ENCODE measurements at regions not wholly inside any gene's neighbourhood (a gene's known extent, or its start where the extent isn't known, plus 50 kb on each side); places are given as distances from the start of the nearest gene placed in this dataset.

GRCh38 chr17:13921841-13922776 is 147.2 kb upstream of the COX10 start:
- H3K27ac ChIP-seq (replicated peaks), result no peak overlapping the region
- H3K4me1 ChIP-seq, result no peaks in the 10 kb centered on the region
- no peak for DNase-seq
- H3K4me3 ChIP-seq, result no peak overlapping the region
- no peaks in the 10 kb centered on the region for H3K9me3 ChIP-seq (replicated peaks)
- TF ChIP-seq, protein P1, sequence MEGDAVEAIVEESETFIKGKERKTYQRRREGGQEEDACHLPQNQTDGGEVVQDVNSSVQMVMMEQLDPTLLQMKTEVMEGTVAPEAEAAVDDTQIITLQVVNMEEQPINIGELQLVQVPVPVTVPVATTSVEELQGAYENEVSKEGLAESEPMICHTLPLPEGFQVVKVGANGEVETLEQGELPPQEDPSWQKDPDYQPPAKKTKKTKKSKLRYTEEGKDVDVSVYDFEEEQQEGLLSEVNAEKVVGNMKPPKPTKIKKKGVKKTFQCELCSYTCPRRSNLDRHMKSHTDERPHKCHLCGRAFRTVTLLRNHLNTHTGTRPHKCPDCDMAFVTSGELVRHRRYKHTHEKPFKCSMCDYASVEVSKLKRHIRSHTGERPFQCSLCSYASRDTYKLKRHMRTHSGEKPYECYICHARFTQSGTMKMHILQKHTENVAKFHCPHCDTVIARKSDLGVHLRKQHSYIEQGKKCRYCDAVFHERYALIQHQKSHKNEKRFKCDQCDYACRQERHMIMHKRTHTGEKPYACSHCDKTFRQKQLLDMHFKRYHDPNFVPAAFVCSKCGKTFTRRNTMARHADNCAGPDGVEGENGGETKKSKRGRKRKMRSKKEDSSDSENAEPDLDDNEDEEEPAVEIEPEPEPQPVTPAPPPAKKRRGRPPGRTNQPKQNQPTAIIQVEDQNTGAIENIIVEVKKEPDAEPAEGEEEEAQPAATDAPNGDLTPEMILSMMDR (IDR thresholded peaks at IDR 0.05; ENCODE audit: borderline replicate concordance), result no peak
- no peaks in the 10 kb centered on the region for H3K36me3 ChIP-seq
- no peaks in the 10 kb centered on the region for H3K27me3 ChIP-seq (ENCODE audit: low read depth)
- intact Hi-C loops (cut with micrococcal nuclease), result no loop called here

- H3K36me3 ChIP-seq, result no peaks in the 10 kb centered on the region
- no peaks in the 10 kb centered on the region for H3K9me3 ChIP-seq (replicated peaks)
- intact Hi-C loops (cut with micrococcal nuclease), result no loop called here
- TF ChIP-seq, protein P1 (IDR thresholded peaks at IDR 0.05; ENCODE audit: borderline replicate concordance), result no peak
- no peaks in the 10 kb centered on the region for H3K4me1 ChIP-seq
- no peak for DNase-seq
- H3K27ac ChIP-seq (replicated peaks), result no peak overlapping the region
- no peaks in the 10 kb centered on the region for H3K27me3 ChIP-seq (ENCODE audit: low read depth)
- H3K4me3 ChIP-seq, result no peak overlapping the region
Measured at GRCh38 chr17:13922885-13923284, 146.4 kb upstream of the COX10 start.

GRCh38 chr17:13925579-13925978 is 143.7 kb upstream of the COX10 start:
- no peak overlapping the region for H3K4me3 ChIP-seq
- no peaks in the 10 kb centered on the region for H3K9me3 ChIP-seq (replicated peaks)
- H3K4me1 ChIP-seq, result no peaks in the 10 kb centered on the region
- TF ChIP-seq, protein P1 (IDR thresholded peaks at IDR 0.05; ENCODE audit: borderline replicate concordance), result no peak
- H3K27me3 ChIP-seq (ENCODE audit: low read depth), result no peaks in the 10 kb centered on the region
- H3K27ac ChIP-seq (replicated peaks), result no peak overlapping the region
- DNase-seq, result no peak
- H3K36me3 ChIP-seq, result no peaks in the 10 kb centered on the region
- intact Hi-C loops (cut with micrococcal nuclease), result no loop called here

GRCh38 chr17:13931111-13931526 is 138.2 kb upstream of the COX10 start:
- H3K27me3 ChIP-seq (ENCODE audit: low read depth), result no peaks in the 10 kb centered on the region
- no peaks in the 10 kb centered on the region for H3K9me3 ChIP-seq (replicated peaks)
- intact Hi-C loops (cut with micrococcal nuclease), result no loop called here
- peak overlapping the region; percentile 70 for H3K27ac ChIP-seq (replicated peaks)
- peaks cover 7% of the 10 kb centered on the region for H3K4me1 ChIP-seq
- DNase-seq, result no peak
- H3K4me3 ChIP-seq, result no peak overlapping the region
- TF ChIP-seq, protein P1 (IDR thresholded peaks at IDR 0.05; ENCODE audit: borderline replicate concordance), result no peak
- H3K36me3 ChIP-seq, result no peaks in the 10 kb centered on the region

- H3K27ac ChIP-seq (replicated peaks), result peak overlapping the region; percentile 70
- TF ChIP-seq, protein P1 (IDR thresholded peaks at IDR 0.05; ENCODE audit: borderline replicate concordance), result no peak
- peaks cover 7% of the 10 kb centered on the region for H3K4me1 ChIP-seq
- no peaks in the 10 kb centered on the region for H3K36me3 ChIP-seq
- intact Hi-C loops (cut with micrococcal nuclease), result no loop called here
- no peak overlapping the region for H3K4me3 ChIP-seq
- H3K9me3 ChIP-seq (replicated peaks), result no peaks in the 10 kb centered on the region
- DNase-seq, result peak; percentile 68
- no peaks in the 10 kb centered on the region for H3K27me3 ChIP-seq (ENCODE audit: low read depth)
Measured at GRCh38 chr17:13931800-13932460, 137.4 kb upstream of the COX10 start.
